CD14-positive monocyte (primary cell): ENCODE measurements at regions not wholly inside any gene's neighbourhood (a gene's known extent, or its start where the extent isn't known, plus 50 kb on each side); places are given as distances from the start of the nearest gene placed in this dataset.

Experiments used
- DNase-seq, 3 donors: peaks; one replicate each; pipeline ENCODE4 v3.0.0-alpha.2; 2011 to 2022
- H2AFZ ChIP-seq: 2 replicates; pipeline ENCODE4 v1.6.0; 2012; ENCODE audit warnings: mild to moderate bottlenecking, low read depth, low read length, inconsistent platforms; ENCODE audit not compliant: insufficient read depth, poor library complexity, severe bottlenecking
- H3K27ac ChIP-seq, 2 donors: 1 replicate in 1 of 2; 2 replicates in 1 of 2; pipeline ENCODE4 v1.5.1; 2012 to 2013; ENCODE audit warnings: low read length in 2 of 2, control low read depth in 1 of 2, inconsistent platforms in 1 of 2, low read depth in 1 of 2, mild to moderate bottlenecking in 1 of 2
- H3K27me3 ChIP-seq, 2 donors: one replicate each; pipeline versions ENCODE4 v1.6.0 to v1.6.1; 2011 to 2013; ENCODE audit warnings: low read length in 2 of 2; ENCODE audit not compliant: control insufficient read depth in 2 of 2, insufficient read depth in 2 of 2
- H3K36me3 ChIP-seq, 2 donors: replicated peaks in 1 of 2; 1 replicate in 1 of 2; 2 replicates in 1 of 2; pipeline versions ENCODE4 v1.5.1 to v1.6.1; 2012 to 2013; ENCODE audit warnings: low read length in 2 of 2, control low read depth in 1 of 2, inconsistent platforms in 1 of 2, mild to moderate bottlenecking in 1 of 2; ENCODE audit not compliant: insufficient read depth in 2 of 2, control insufficient read depth in 1 of 2
- H3K4me1 ChIP-seq, 2 donors: 1 replicate in 1 of 2; 2 replicates in 1 of 2; pipeline versions ENCODE4 v1.5.1 to v1.6.1; 2012 to 2013; ENCODE audit warnings: low read length in 2 of 2, control low read depth in 1 of 2, inconsistent platforms in 1 of 2, mild to moderate bottlenecking in 1 of 2, moderate library complexity in 1 of 2; ENCODE audit not compliant: insufficient read depth in 2 of 2, control insufficient read depth in 1 of 2
- H3K4me2 ChIP-seq: replicated peaks from 2 replicates; pipeline ENCODE3; 2012; ENCODE audit warnings: low read length, moderate library complexity, mild to moderate bottlenecking; ENCODE audit not compliant: poor library complexity, severe bottlenecking; ENCODE audit errors: extremely low read depth
- H3K4me3 ChIP-seq, 3 experiments: fragments of 200-600 bp in 1 of 3; sonication (generic) in 1 of 3; replicated peaks in 1 of 3; 1 replicate in 2 of 3; 2 replicates in 1 of 3; pipeline ENCODE4 v1.5.1; 2011 to 2013; ENCODE audit warnings: low read length in 3 of 3, mild to moderate bottlenecking in 3 of 3, control low read depth in 2 of 3, low read depth in 2 of 3, inconsistent platforms in 1 of 3, moderate library complexity in 1 of 3
- H3K79me2 ChIP-seq: 2 replicates; pipeline ENCODE4 v1.6.0; 2012; ENCODE audit warnings: mild to moderate bottlenecking, control low read depth, inconsistent platforms, low read length, moderate library complexity; ENCODE audit not compliant: insufficient read depth
- H3K9ac ChIP-seq: 2 replicates; pipeline ENCODE4 v1.6.0; 2017; ENCODE audit warnings: low read length, mild to moderate bottlenecking; ENCODE audit not compliant: insufficient read depth, poor library complexity, severe bottlenecking
- H3K9me3 ChIP-seq, 2 donors: replicated peaks in 1 of 2; 1 replicate in 1 of 2; 2 replicates in 1 of 2; pipeline versions ENCODE4 v1.5.1 to v1.6.1; 2012 to 2013; ENCODE audit warnings: low read length in 2 of 2, control low read depth in 1 of 2; ENCODE audit not compliant: control insufficient read depth in 1 of 2, insufficient read depth in 1 of 2
- H4K20me1 ChIP-seq: 2 replicates; pipeline ENCODE4 v1.6.0; 2012; ENCODE audit warnings: mild to moderate bottlenecking, low read length, control low read depth, moderate library complexity; ENCODE audit not compliant: insufficient read depth
- H3K27ac Mint-ChIP-seq, 7 donors: one replicate each; pipeline ENCODE4 v1.8.0; 2020; ENCODE audit warnings: mild to moderate bottlenecking in 7 of 7, mixed read lengths in 7 of 7, moderate library complexity in 6 of 7, inconsistent platforms in 2 of 7
- H3K27me3 Mint-ChIP-seq, 3 donors: one replicate each; pipeline ENCODE4 v1.8.0; 2021 to 2022; ENCODE audit warnings: low read depth in 3 of 3, mild to moderate bottlenecking in 3 of 3, mixed read lengths in 3 of 3, moderate library complexity in 3 of 3, inconsistent platforms in 1 of 3
- H3K36me3 Mint-ChIP-seq, 2 donors: one replicate each; pipeline ENCODE4 v1.8.0; 2020; ENCODE audit warnings: mixed read lengths in 2 of 2, inconsistent platforms in 1 of 2, mild to moderate bottlenecking in 1 of 2
- H3K4me1 Mint-ChIP-seq: one replicate; pipeline ENCODE4 v1.8.0; 2020; ENCODE audit warnings: mild to moderate bottlenecking, mixed read lengths
- H3K4me3 Mint-ChIP-seq, 2 donors: one replicate each; pipeline ENCODE4 v1.8.0; 2020; ENCODE audit warnings: mild to moderate bottlenecking in 2 of 2, mixed read lengths in 2 of 2, moderate library complexity in 1 of 2
- H3K9me3 Mint-ChIP-seq, 7 donors: one replicate each; pipeline ENCODE4 v1.8.0; 2020 to 2022; ENCODE audit warnings: mixed read lengths in 7 of 7, mild to moderate bottlenecking in 6 of 7, moderate library complexity in 6 of 7, inconsistent platforms in 2 of 7
- WGBS: methylation state at CpG from one replicate; pipeline ENCODE4 v1.1.5; 2013; ENCODE audit warnings: missing lambda C conversion rate; ENCODE audit not compliant: insufficient coverage; 5-methylcytosine and 5-hydroxymethylcytosine counted together
- intact Hi-C, 2 donors: fragments of 100-400 bp; cut with micrococcal nuclease; formaldehyde crosslinking; loops; one replicate each; pipeline versions ENCODE4 v1.15.0 to v1.15.1; 2023
- TF ChIP-seq, protein P1 (sequence below): fragments of 200-600 bp; IDR thresholded peaks from one replicate; pipeline ENCODE4 v1.8.0; 2022; ENCODE audit warnings: antibody characterized with exemption, mild to moderate bottlenecking

DNA sequence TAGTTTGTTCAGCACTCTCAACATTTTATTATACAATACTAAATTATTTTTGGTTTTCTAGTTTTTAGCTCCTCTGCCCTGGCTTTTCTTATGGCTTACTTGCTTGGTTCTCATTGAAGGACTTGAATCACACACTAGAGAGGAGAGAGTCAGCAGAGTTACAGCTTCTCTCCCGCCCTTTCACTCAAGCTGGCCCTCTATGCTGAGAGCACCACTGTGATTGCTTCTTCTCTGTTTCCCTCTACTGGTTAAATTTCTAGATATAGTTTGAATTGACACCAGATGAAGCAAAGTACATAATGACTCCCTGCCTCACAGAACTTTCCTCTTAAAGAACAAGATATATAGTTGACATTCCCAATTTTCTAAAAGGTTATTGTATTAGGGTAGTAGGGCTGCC is 767.3 kb upstream of the SORCS1 start:
- Histone ChIP-seq H3K4me3 (no peak overlapping the region), H3K36me3 (no peaks in the 10 kb centered on the region), H3K9ac (no peak overlapping the region), H3K4me1 (no peaks in the 10 kb centered on the region), H3K79me2 (no peaks in the 10 kb centered on the region), H3K27ac (no peak overlapping the region), H3K9me3 (no peaks in the 10 kb centered on the region), H4K20me1 (no peaks in the 10 kb centered on the region), H2AFZ (no peak overlapping the region), H3K4me2 (no peak overlapping the region), H3K27me3 (no peaks in the 10 kb centered on the region)
- no peak for DNase-seq
- no peak overlapping the region for H3K27ac Mint-ChIP-seq
- intact Hi-C loops: no loop called here
- WGBS: no CpG with 5 or more reads among the region's 1 CpG
- H3K36me3 Mint-ChIP-seq: no peaks in the 10 kb centered on the region
- H3K27me3 Mint-ChIP-seq: no peaks in the 10 kb centered on the region
- H3K9me3 Mint-ChIP-seq: peaks cover 0 to 5% (median 0%) of the 10 kb centered on the region in 7 donors
- TF ChIP-seq, protein P1, sequence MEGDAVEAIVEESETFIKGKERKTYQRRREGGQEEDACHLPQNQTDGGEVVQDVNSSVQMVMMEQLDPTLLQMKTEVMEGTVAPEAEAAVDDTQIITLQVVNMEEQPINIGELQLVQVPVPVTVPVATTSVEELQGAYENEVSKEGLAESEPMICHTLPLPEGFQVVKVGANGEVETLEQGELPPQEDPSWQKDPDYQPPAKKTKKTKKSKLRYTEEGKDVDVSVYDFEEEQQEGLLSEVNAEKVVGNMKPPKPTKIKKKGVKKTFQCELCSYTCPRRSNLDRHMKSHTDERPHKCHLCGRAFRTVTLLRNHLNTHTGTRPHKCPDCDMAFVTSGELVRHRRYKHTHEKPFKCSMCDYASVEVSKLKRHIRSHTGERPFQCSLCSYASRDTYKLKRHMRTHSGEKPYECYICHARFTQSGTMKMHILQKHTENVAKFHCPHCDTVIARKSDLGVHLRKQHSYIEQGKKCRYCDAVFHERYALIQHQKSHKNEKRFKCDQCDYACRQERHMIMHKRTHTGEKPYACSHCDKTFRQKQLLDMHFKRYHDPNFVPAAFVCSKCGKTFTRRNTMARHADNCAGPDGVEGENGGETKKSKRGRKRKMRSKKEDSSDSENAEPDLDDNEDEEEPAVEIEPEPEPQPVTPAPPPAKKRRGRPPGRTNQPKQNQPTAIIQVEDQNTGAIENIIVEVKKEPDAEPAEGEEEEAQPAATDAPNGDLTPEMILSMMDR: no peak
- no peaks in the 10 kb centered on the region for H3K4me1 Mint-ChIP-seq
- no peak overlapping the region for H3K4me3 Mint-ChIP-seq

DNA sequence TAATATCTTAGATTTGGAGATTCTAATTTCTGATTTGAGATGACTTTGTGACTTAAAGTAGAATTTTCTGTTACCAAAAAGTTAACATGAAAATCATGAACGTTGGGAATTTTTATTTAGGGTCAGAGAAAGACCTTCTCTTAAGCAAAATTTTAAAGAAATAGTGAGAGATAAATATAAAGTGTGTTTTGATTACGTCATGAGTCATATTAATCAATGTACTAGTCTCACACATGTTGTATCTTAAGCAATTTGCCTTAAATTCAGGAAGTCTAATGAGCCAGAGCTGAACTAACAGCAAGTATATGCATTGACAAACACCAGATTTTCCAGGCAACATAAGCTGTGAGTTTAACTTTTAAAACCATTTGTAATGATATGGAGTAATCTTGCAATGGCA is 765.5 kb upstream of the SORCS1 start:
- H3K79me2 ChIP-seq: no peaks in the 10 kb centered on the region
- no peak overlapping the region for H3K4me3 ChIP-seq
- TF ChIP-seq, protein P1: no peak
- H2AFZ ChIP-seq: no peak overlapping the region
- Mint-ChIP-seq H3K9me3 (peaks cover 0 to 6% (median 0%) of the 10 kb centered on the region in 7 donors), H3K4me1 (no peaks in the 10 kb centered on the region), H3K27me3 (peaks cover 0 to 2% (median 0%) of the 10 kb centered on the region in 3 donors), H3K27ac (no peak overlapping the region), H3K4me3 (no peak overlapping the region), H3K36me3 (no peaks in the 10 kb centered on the region)
- H3K27ac ChIP-seq: no peak overlapping the region
- intact Hi-C loops: no loop called here
- H3K4me2 ChIP-seq: no peak overlapping the region
- no peak for DNase-seq
- H4K20me1 ChIP-seq: no peaks in the 10 kb centered on the region
- WGBS: no CpG with 5 or more reads among the region's 2 CpGs
- H3K27me3 ChIP-seq: no peaks in the 10 kb centered on the region
- H3K9me3 ChIP-seq: no peaks in the 10 kb centered on the region
- no peak overlapping the region for H3K9ac ChIP-seq
- H3K4me1 ChIP-seq: no peaks in the 10 kb centered on the region
- no peaks in the 10 kb centered on the region for H3K36me3 ChIP-seq
